Activated CD4-positive, alpha-beta T cell treated with anti-CD3 and anti-CD28 coated beads, Interleukin-2, amount 50 U/mL, for 4 hours (primary cell): ENCODE measurements at regions not wholly inside any gene's neighbourhood (a gene's known extent, or its start where the extent isn't known, plus 50 kb on each side); places are given as distances from the start of the nearest gene placed in this dataset.

ENCODE experiments used
- DNase-seq, 2 experiments: peaks; one replicate each; pipeline ENCODE4 v3.0.0-alpha.2; 2020

DNA sequence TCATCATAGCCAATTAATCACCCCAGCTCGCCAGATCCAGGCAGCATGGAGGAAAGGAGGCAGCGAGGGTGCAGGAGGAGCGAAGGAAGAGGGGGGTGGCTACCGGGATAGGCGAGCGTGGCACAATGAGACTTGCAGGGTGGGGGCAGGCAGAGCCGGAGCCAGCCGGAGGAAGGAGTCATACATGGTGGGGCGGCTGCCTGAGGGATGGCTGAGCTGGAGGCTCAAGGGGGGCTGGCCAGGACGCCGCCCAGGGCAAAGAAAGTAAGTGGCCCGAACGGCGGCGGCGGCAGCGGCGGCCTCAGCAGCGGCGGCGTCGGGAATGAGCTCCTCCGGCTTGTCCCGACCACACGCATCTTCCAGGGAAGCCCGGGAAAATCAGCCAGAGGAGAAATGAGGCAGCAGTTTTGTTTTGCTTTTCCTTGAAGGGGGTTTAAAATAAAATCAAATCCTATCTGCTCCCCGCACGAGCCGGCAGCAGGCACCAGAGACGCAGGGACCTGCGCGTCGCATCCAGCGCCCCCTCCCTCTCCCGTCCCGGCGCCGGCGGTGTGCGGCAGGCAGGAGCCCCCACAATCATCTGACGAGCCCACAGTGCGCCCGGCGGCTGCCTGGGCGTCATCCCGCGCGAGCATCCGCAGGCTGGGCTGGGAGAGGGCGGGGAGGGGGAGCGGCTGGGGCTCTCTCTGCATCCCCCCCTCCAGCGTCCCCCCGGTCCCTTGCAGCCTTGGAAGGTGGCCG is 263.6 kb downstream of the CTTN start:
- no peak for DNase-seq

DNA sequence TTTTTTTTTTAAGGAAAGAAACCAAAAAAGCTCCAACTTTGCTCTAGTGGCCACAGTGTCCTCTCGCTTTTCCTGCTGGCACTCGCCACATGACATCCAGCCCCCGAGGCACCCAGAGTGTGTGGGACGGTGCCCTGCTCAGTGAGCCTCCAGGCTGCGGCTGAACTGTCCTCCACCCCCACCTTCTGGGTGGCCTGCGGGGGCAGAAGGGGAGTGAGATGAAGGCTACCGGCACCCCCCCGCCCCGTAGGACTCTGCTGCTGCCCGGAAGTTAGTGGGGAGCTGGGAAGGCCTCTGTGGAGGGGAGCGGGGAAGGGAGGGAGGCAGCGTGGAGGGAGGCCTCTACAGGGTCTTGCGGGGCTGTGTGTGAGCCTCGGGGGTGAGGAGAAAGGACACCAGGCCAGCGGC is 264.4 kb downstream of the CTTN start:
- no peak for DNase-seq

DNA sequence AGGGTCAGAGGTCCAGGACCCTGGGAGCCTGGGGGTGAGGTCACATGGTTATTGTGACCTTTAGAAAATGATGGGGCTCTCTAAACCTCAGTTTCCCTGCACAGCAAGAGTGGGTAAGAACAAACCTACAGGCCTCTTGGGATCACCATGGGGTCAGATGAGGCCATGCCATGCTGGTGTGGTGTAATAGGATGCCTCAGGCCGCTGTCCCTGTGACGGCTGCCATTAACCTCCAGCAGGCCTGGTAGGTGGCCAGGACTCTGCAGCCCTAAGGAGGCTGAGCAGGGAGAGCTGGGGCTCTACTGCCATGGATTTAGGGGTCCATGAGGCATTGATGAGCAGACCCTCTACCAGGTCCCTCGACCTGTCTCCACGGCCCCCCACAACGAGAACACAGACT is 265.5 kb downstream of the CTTN start:
- no peak for DNase-seq

DNA sequence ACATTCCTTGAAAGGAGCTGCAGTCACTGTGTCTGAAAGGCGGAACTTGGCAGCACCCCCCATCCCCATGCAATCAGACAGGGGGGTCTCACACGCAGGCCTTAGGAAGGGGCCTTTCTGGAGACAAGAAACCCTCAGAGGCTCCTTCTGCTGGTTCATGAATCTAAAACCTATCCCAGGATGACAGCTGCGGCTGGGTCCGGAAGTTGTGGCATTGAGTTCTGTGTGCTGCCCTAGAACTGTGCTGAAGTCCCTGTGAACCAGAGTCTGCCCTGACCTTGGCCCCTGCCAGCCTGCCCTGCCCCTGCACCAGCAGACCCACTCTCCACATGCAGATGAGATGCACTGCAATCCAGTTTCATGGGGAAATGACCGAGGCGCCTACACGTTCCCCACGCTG is 268.0 kb downstream of the CTTN start:
- no peak for DNase-seq

DNA sequence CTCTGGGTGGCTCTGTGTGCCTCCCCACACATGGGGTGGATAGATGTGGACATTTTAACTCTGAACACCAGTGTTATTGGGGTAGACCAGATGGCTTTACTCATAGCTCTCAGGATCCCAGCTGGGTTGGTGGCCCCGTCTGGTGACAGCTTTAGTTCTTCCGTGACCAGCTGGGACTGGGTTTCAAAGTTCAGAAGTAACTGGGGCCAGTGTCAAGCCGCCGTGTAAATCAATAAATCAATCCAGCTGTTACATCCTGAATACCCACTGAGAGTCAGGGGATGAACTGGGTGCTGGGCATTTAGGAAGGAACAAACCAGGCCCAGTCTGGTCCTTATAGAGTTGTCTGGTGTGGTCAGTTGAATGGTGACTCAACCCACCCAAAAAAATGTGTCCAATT is 269.4 kb downstream of the CTTN start:
- no peak for DNase-seq

DNA sequence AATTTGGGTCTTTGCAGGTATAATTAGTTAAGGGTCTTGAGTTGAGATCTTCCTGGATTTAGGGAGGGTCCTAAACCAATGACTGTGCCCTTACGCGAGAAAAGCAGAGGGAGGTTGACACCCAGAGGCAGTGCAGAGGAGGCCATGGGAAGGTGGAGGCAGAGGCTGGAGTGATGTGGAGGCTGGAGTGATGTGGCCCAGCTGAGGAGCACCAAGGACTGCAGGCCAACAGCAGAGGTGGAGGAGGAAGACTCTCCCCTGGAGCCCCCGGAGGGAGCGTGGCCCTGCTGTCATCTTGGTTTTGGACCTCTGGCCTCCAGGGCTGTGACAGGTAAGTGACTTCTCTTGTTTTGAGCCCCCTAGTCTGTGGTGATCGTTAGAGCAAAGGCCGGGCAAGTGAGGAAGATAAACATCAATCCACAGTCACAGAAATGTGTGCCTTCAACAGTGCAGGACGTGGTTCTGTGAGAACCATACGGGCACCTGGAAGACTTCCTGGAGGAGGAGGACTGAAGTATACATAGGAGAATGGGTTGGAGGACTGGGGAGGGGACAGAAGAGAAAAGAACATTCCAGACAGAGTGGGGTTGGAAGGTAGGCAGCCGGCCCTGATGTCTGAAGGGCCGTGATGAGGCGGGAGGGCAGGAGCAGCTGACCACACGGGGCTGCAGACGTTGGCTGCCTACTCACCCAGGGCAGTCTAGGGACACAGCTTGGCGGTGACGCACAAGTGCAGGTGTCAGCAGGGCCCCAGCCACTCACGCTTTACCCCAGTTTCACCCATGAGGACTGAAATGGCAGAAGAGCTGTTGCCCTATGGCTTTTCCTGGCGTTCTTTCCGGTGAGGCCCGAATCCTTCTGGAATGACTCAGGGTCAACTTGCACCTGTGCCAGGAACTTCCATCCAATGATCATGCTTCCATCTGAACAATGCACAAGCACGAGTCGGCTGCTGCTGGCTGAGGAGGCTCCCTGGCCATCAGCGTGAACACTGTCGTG is 270.2 kb downstream of the CTTN start:
- DNase-seq: no peak

DNA sequence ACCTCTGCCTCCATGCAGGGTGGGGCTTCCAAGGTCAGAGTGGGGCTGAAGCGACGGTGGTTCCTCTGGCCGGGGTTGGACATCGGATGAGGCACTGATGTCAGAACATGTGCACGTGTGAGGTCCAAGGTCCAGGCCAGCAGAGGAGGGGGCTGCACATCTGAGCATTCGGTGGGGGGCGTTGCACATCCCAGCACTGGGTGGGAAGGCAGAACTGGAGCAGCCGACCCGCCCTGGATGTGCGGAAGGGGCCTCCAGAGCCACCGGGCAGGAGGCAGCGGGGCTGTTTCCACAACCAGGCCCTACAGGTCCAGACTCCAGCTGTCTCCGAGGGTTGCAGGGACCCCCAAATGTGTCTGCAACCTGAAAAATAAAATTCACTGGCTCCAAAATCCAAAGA is 271.0 kb downstream of the CTTN start:
- DNase-seq: no peak

DNA sequence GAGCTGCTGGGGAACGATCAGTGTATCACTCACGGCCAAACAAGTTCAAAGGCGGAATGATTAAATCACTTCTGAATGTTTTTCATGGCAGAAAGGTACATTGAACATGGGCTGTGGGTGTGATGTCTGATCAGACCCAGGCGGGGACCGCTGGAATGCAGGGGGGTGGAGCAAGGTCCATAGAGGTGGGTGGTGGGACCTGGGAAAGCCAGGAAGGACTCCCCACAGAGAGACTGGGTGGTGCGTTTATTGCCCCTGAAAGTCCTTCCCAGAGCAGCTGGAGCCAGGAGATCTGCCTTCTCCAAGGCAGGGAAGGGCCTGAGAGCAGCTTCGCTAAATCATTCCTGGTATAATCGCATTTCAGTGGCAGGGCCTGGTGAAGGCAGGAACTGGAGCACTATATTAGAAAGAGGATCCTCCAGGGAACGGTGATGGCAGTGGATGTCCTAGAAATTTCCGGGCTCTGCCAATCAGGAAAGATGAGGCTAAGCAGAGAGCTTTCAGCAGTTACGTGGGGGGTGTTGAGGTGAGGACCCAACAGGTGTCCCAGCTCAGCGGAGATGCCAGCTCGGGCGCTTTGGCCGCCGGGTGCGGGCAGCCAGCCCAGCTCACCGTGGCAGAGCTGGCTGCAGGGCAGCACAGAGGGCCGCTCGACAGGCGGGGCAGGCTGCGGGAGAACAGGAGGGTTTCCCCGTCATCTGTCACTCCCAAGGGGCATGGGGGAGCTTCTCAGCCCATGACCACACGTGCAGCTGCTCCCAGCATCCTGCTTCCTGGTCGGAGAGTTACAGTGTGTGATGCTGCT is 271.7 kb downstream of the CTTN start:
- no peak for DNase-seq

DNA sequence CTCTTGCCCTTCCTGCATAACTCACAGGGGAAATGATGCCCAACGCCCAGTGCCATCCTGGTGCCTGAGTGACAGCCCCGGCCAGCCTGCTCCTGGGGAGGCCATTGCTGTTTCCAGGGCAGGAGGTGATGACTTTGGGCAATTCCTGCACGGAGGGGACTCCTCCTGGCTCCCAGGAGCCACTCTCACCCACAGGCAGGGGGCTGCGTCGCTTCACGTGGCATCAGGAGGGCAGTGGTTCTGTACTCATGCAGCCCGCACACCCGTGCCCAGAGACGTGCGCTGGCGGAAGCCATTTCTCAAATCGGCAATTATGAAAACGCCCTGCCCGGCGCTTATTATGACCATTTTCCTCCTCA is 272.3 kb downstream of the CTTN start:
- DNase-seq: no peak

DNA sequence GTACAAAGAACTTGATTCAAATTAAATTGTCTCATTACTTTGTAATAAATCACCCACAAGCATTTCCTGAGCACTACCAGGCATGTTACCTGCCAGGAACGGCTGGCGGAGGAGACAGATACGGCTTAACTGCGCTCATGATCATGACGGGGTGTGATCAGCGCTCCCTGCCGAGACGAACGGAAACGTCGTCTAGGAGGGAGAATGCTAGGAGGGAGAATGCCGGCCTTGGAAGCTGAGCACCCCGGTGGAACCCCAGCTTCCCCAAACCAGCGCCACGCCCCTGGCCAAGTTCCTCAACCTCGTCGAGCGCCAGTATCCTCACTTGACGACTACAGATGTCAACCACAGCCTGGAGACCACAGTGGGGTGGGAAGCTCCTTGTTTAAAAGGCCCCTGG is 272.8 kb downstream of the CTTN start:
- no peak for DNase-seq

DNA sequence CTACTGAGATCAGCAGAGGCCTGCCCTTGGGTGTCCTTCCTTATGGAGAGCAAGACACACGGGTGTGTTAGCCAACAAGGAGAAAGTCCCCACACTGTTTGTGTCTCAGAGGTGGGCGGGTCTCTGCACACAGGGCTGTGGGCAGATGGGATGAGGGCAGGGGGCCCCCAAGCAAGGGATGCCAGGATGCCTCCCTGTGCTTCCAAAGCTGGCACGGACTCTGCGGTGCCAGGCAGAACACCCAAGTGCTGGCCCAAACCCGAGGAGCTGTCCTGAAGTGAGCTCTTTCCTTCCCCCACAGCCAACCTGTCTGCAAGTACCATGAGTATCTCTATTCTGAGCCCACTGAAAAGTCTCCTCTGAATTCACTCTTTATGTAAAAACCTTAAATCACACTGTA is 273.3 kb downstream of the CTTN start:
- DNase-seq: no peak

DNA sequence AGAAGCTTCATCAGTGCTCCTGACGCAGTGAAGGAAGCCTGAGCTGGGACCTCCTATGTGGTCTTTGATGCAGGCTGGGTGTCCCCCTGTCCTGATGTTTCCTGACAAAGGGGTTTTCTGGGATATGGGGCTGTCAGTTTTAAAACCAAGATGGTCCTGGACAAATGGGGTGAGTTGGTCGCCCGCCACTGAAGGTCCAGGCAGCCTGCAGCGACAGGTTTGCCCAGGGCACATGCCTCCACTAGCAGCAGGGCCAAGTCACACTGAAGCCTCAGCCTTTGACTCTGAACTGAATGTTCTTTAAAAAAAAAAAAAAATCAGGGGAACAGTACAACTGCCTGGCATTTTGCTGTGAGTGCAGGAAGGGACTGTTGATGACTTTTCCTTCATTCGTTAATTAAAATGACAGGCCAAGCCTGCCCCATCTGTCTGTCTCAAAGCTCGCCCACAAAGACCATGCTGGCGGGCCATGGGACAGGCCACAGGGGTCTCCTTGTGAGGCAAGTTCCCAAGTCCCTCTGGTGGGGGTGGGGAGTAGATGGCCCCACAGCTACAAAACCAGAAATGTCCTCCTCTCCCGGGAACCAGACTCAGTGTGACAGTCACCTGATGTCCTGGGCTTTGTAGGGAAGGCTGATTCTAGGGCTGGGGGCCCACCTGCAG is 274.8 kb downstream of the CTTN start:
- DNase-seq: no peak

DNA sequence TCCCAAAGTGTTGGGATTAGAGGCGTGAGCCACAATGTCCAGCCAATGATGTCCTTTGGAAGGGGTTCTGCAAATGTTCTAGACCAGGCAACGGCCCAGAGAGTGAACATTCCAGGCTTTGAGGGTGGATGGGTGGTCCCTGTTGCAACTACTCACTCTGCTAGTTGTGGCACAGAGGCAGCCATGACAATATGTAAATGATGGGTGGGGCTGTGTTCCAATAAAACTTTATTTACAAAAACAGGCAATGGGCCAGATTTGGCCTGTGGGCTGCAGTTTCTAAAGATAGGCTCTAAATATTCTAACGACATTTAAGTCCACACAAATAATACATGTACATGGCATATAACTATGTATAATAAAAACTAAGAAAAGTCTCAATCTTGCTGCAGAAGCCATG is 276.3 kb downstream of the CTTN start:
- no peak for DNase-seq

DNA sequence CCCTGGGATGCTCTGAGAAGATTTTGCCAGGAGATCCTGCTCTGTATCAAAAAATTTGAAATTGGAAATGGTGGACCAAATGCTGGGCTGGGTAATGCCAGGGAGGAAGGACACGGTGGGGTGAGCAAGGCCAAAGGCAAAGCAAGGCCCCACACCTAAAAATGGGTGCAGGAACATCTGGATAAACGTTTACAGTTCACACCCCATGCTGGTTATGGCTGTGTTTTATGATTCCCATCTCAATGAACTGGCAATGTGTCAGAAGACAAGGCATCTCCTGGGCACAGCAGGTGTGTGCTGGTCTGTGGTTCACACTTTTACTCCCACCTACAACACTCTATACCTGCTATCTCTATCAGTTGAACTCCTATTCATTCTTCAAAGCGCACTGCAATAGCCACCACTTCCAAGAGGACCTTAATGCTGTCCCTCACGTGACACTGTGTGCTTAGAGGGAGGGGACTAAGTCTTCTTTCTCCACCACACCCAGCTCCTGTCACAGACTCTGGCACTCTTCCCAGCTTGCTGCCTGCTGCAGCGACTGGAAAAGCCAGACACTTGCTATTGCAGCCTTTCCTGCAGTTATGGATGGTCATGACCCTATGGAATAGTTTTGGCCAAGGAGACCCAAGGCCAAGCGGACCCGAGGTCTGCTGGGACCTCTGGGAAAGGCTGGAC is 277.5 kb downstream of the CTTN start:
- no peak for DNase-seq

DNA sequence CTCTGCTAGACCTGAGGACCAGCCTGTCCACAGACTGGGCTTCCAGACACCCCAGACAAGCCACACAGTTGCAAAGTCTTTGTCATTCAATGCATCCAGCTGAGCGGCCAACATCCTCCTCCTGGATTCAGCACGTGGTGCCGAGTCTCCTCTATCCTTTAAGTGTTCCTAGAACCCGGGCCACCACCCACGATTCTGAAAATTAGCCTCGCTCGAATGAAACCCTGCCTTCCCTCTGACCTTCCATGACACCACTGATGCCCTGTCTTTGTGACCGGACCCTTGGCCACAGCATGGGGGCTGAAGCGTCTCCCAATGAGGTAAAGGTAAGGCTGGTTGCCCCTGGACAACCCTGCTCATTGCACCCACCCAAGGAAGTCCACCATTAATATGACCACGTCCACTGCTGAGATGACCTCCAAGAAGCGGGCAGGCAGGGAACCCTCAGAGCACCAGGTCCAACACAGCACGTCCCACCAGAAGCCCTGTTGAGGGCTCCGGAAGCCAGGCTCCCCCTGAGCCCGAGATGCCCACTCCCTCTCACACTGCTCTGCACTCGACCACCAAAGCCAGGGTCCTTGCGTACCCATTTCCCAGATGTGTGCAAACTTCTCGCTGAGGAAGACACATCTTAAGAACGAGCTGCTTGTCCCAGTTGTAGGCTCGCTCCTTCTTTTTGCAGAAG is 279.0 kb downstream of the CTTN start:
- DNase-seq: no peak

DNA sequence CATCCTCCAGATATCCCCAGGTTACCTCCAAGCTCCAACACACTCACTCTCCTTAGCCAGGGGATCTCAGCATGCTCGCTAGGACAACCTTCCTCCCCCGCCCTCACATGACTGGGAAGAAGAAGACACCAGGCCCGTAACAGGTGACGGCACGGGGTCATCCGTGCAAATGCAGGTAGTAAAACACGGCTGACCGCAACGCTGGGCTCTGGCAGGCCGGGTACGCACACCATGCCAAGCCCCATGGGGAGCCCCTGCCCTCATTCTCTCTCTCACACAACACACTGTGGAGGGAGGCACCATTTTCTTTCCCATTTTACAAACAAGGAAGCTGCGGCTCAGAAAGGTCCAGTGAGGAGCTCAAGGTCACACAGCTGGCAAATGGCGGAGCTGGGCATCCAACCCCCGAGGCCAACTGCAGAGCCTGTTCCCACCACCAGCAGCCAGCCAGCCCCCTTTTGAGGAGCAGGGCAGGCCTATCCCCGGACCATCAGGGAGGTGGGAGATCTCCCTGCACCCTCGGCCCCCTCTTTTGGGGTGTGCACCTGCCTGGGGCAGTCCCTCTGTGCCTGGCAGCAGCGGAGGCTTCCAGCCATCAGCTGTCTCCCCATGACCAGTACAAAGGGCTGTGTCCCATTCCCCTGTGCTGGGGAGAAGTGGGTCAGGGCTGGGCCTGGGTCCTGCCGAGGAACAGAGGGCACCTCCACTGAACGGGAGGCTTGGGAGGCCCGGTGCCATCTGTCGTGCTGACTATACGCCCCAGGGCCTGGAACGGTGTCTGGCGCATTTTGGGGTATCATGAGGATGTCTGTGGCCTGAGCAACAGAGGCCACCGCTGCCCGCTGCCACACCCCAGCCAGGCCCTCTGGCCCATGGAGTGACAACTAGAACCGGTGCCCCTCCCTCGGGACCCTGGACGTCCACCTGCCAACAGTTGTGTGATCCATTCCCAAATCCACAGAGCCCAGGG is 280.9 kb downstream of the CTTN start:
- DNase-seq: no peak

DNA sequence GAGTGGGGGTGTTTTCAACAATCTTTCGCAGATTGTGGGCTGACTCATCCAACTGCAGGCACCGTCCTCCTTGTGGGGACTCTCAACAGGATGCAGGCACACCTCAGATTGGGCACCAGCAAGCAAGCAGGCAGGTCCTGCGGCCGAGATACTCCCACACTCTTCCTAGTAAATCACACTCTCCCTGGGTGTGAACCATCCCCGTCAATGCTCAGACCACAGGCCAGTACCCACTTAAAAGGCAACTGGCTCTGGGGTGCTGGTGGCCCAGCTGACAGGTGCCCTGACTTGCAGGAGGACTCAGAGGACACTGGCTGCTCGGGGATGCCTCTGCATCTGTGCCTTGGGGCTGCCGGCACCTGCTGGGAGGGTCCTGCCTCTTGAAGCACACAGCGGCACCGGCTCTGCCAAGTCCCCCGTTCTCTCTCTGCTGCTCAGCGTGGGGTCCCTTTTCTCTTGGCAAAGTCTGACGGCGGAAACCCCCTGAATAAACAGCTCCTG is 282.5 kb downstream of the CTTN start:
- DNase-seq: no peak

DNA sequence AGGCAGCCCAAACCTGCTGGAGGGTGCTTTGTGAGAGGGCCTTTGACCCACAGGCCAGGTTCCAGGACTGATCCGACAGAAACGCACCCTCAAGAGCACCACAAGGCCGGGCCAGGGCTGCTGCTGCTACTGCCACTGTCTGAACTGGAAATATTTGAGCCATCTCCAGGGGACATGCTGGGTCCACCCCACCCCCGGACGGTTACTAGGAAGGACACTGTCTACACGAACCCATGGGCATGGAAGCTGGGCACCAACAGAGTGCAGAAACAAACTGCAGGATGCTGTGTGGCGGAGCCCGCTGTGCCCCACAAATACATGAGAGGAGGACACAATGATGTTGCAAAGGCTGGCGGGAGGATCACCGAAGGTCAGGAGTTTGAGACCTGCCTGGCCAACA is 283.7 kb downstream of the CTTN start:
- no peak for DNase-seq

DNA sequence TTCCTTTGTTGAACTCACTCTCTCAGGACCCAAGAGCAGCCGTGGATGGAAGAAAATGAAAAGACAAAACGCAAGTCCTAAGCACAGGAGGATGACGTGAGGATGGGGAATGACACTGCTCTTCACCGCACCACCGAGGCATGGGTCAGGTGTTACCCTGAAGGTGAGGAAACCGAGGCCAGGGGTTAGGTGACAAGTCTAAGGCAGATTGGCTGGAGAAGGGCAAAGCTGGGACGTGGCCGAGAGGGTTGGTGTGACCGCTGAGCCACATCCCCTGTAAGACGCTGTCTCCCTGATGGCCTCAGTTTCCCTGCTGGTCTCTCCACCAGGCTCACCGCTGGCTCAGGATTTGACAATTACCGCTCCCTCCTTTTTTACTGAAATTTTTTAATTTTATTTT is 284.4 kb downstream of the CTTN start:
- DNase-seq: no peak

DNA sequence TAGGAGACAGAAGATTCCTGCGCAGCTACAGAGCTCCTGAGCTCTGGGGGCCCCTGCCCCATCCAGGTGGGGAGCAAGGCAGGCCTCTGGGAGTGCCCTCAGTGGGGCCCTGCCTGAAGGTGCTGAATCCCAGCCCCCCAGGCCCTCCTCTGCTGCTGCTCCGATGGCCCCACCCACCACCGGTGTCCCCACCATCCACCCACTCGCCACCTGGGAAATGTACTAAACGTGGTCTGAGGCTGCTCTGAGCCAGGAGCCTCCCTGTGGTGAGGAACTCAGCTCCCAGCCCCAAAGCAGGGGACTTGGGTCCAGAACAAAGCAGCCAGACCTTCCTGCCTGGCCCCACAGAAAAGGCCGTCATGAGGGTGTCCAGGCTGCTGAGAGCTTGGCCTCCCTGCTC is 289.4 kb downstream of the CTTN start:
- no peak for DNase-seq
